GM20000 (cell line): ENCODE measurements at regions not wholly inside any gene's neighbourhood (a gene's known extent, or its start where the extent isn't known, plus 50 kb on each side); places are given as distances from the start of the nearest gene placed in this dataset.

Experiments
- DNase-seq: peaks from one replicate; pipeline ENCODE4 v3.0.0; 2012; ENCODE audit warnings: low spot score
- CTCF ChIP-seq: IDR thresholded peaks from 2 replicates; pipeline ENCODE4 v1.5.1; 2012; ENCODE audit warnings: mild to moderate bottlenecking, control low read depth; ENCODE audit errors: extremely low read depth, missing control alignments

DNA sequence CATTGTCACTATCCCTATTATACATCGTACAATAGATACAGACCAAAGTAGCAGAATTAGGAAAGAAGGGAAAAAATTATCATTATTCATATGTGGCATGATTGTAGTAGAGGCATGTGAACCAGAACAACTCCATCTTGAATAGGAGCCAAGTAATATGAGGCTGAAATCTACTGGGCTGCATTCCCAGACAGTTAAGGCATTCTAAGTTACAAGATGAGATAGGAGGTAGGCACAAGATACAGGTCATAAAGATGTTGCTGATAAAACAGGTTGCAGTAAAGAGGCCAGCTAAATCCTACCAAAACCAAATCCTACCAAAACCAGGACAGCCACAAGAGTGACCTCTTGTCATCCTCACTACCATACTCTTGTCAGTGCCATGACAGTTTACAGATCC lies 1035.4 kb upstream of the SEMA6D start:
- no peak for DNase-seq
- TF ChIP-seq CTCF, result no peak

DNA sequence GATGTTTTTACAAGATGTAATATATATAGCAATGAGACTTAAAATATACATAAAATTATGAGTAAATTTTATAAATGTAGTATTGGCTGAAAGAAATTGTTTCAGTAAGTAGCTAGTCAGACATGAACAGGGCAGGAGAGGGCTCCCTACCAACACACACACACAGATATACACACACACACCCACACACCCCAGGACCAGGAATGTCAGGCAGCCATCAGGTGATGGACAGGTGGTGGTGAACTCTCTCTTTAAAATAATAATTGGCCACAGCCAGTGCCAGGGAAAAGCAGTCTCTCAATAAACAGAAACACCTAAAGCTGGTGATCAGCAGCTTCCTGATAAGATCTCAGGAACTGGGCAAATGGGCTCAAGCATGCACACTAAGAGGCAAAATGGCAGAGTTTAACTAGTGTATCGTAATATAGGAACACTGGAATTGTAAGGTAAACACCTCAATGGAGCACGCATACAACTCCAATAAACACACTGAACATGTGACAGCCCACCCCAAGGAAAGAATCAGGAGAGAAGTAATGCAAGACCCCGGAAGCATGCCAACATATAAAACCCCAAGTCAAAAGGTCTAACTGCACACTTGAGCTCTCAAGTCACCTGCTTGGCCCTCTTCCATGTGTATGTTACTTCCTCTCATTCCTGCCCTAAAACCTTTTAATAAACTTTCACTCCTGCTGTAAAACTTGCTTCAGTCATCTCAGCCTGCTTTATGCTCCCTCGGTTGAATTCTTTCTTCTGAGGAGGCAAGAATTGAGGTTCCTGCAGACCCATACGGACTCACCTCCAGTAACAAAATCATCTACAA lies 1034.1 kb upstream of the SEMA6D start:
- TF ChIP-seq CTCF, result no peak
- no peak for DNase-seq

GRCh38 chr15:46685096-46685495 lies 1032.2 kb upstream of the SEMA6D start:
- DNase-seq, result no peak
- no peak for TF ChIP-seq CTCF

DNA sequence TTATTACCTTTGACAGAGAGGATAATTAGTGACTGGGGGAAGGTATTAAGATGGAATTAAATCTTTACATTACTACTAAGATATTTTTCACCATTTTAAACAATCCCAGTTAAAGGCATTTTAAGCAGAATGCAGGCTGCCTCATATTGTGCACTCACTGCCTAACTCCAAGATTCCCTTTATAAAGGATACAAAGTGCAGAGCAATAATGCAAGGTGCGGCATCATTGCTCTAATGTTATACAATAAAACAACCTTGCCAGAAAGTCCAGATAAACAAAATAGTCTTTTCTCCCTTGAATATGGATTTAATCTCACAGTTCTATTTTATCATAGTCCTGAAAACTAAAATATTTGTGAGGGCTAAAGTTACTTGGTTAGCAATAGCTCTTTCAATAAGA lies 1031.6 kb upstream of the SEMA6D start:
- no peak for DNase-seq
- no peak for TF ChIP-seq CTCF

DNA sequence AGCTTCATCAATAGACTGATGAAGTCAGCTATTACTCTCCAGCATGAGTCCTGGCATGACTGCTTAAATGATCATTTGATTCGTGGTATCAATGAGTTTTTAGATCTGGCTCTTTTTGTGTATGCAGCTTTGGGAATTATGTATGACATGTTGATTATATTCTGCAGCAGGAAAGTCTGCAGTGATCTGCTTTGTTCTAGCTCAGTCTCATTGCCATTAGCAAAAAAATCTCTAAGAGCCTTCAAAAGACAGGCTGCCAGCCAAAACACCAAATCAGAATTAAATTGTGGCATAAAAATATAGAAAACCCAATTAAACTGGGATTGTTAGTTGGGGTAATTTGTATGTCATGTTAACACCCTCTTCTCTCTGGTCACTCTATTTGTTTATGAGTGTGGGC lies 1021.0 kb upstream of the SEMA6D start:
- no peak for DNase-seq

DNA sequence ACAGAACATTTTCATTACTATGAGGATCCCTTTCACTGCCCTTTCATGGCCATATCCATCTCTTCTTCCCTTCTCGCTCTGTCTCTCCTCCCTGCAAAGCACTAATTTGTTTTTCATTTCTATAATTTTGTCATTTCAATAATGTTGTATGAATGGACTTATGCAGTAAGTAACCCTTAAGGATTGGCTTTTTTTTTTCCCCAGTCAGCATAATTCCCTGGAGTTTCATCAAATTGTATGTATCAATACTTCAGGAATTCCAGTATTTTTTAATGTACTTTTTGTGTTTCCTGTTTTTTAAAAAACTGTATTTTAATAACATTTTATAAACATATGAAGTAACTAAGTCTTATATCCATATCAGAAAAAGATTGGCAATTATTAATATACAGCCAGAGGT lies 1016.0 kb upstream of the SEMA6D start:
- TF ChIP-seq CTCF, result no peak
- DNase-seq, result no peak

More for the DNA sequence above, 1021.0 kb upstream of the SEMA6D start:
- no peak for TF ChIP-seq CTCF

DNA sequence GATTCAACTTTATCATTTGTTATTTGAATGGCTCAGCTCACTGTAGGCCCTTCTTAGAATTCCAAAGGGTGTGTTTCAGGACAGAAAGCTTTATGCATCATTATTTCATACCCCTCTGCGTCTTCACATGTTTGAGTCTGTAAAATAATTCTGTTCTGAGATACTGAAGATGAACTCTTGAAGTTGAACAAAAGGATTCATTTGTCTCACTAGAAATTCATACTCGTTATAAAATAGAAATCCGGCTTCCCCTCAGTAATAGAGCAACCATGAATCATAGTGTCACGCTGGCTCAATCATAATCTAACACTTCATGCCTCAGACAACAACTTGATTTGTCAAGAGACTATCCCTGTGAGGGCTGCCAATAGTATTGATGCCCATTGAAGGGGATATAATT lies 1015.4 kb upstream of the SEMA6D start:
- no peak for DNase-seq
- TF ChIP-seq CTCF, result no peak
